Neural progenitor cell (in vitro differentiated cells): ENCODE measurements at regions not wholly inside any gene's neighbourhood (a gene's known extent, or its start where the extent isn't known, plus 50 kb on each side); places are given as distances from the start of the nearest gene placed in this dataset.

Experiments
- DNase-seq: peaks from one replicate; pipeline ENCODE4 v3.0.0-alpha.2; 2016; ENCODE audit warnings: low spot score
- H2AFZ ChIP-seq: fragments of 200-600 bp; sonication (generic); replicated peaks from 2 replicates; pipeline ENCODE4 v1.6.1; 2016; ENCODE audit warnings: antibody characterized with exemption
- H3F3A ChIP-seq: fragments of 200-600 bp; sonication (generic); 2 replicates; pipeline ENCODE4 v1.6.1; 2016; ENCODE audit warnings: antibody characterized with exemption, low read depth
- H3K27ac ChIP-seq: fragments of 200-600 bp; sonication (generic); 2 replicates; pipeline ENCODE4 v1.5.1; 2016; ENCODE audit warnings: mild to moderate bottlenecking
- H3K27me3 ChIP-seq: fragments of 200-600 bp; sonication (generic); 2 replicates; pipeline ENCODE4 v1.6.1; 2016; ENCODE audit warnings: mild to moderate bottlenecking, moderate library complexity
- H3K36me3 ChIP-seq: fragments of 200-600 bp; sonication (generic); 2 replicates; pipeline ENCODE4 v1.5.1; 2016
- H3K4me1 ChIP-seq: fragments of 200-600 bp; sonication (generic); 2 replicates; pipeline ENCODE4 v1.6.1; 2016; ENCODE audit warnings: mixed run types
- H3K4me2 ChIP-seq: fragments of 200-600 bp; sonication (generic); 2 replicates; pipeline ENCODE4 v1.6.1; 2016
- H3K4me3 ChIP-seq: fragments of 200-600 bp; sonication (generic); 2 replicates; pipeline ENCODE4 v1.5.1; 2016
- H3K79me2 ChIP-seq: fragments of 200-600 bp; sonication (generic); 2 replicates; pipeline ENCODE4 v1.6.1; 2016; ENCODE audit warnings: low read depth
- H3K9ac ChIP-seq: fragments of 200-600 bp; sonication (generic); 2 replicates; pipeline ENCODE4 v1.6.1; 2016
- H3K9me3 ChIP-seq: fragments of 200-600 bp; sonication (generic); 2 replicates; pipeline ENCODE4 v1.5.1; 2016; ENCODE audit warnings: low read depth
- H4K20me1 ChIP-seq: fragments of 200-600 bp; sonication (generic); 2 replicates; pipeline ENCODE4 v1.6.1; 2016; ENCODE audit warnings: low read depth
- H3K27ac Mint-ChIP-seq: 3 replicates; pipeline ENCODE4 v1.8.0; 2021; ENCODE audit warnings: mixed read lengths
- H3K27me3 Mint-ChIP-seq: 2 replicates; pipeline ENCODE4 v1.8.0; 2022; ENCODE audit warnings: low read depth, mild to moderate bottlenecking, inconsistent platforms, moderate library complexity, mixed read lengths; ENCODE audit not compliant: insufficient read depth
- H3K36me3 Mint-ChIP-seq: 3 replicates; pipeline ENCODE4 v1.8.0; 2021; ENCODE audit warnings: mixed read lengths
- H3K4me1 Mint-ChIP-seq: 3 replicates; pipeline ENCODE4 v1.8.0; 2021; ENCODE audit warnings: mixed read lengths
- H3K4me3 Mint-ChIP-seq: 3 replicates; pipeline ENCODE4 v1.8.0; 2021; ENCODE audit warnings: mild to moderate bottlenecking, moderate library complexity, mixed read lengths
- H3K9me3 Mint-ChIP-seq: 3 replicates; pipeline ENCODE4 v1.8.0; 2020; ENCODE audit warnings: mixed read lengths
- EZH2 ChIP-seq: fragments of 200-600 bp; sonication (generic); IDR thresholded peaks from 2 replicates; pipeline ENCODE4 v1.6.1; 2017; ENCODE audit warnings: antibody characterized with exemption, mild to moderate bottlenecking, moderate library complexity
- EZH2phosphoT487 ChIP-seq: fragments of 200-600 bp; sonication (generic); IDR thresholded peaks from 2 replicates; pipeline ENCODE4 v1.6.1; 2017; ENCODE audit warnings: antibody characterized with exemption
- TF ChIP-seq, protein P1 (sequence below): fragments of 200-600 bp; sonication (generic); IDR thresholded peaks from 2 replicates; pipeline ENCODE4 v1.5.1; 2017; ENCODE audit warnings: antibody characterized with exemption, mild to moderate bottlenecking

DNA sequence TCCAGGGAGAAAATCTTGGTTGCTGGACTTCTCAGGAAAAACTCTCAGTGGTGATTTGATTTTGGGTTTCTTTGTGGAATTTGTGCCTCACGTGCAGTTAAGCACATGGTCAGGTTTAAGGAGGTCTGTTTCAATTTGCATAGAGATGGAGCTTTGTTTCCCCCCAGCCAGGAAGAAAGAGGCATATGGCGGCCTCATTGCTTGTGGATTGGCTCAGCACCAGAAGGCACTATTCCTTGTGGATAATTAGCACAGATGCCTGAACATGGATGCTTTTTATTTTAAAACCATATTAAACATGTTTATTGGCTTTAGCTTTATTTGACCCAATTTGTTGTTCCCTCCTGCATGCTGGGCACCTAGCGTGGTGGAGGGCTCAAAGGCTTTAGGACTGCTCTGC, 125.1 kb upstream of the RGMA start:
- Mint-ChIP-seq H3K27me3 (no peaks in the 10 kb centered on the region), H3K36me3 (peaks cover 4% of the 10 kb centered on the region), H3K9me3 (peaks cover 9% of the 10 kb centered on the region), H3K4me3 (no peak overlapping the region), H3K4me1 (peaks cover 10% of the 10 kb centered on the region), H3K27ac (no peak overlapping the region)
- Histone ChIP-seq H3K36me3 (no peaks in the 10 kb centered on the region), H4K20me1 (no peaks in the 10 kb centered on the region), H3K27ac (no peak overlapping the region), H3K4me3 (no peak overlapping the region), H3K9ac (no peak overlapping the region), H2AFZ (no peak overlapping the region), H3K9me3 (no peaks in the 10 kb centered on the region), H3K27me3 (no peaks in the 10 kb centered on the region), H3K4me2 (no peak overlapping the region), H3K4me1 (peaks cover 15% of the 10 kb centered on the region), H3K79me2 (no peaks in the 10 kb centered on the region), H3F3A (no peaks in the 10 kb centered on the region)
- DNase-seq, result no peak
- TF ChIP-seq EZH2, result no peak
- TF ChIP-seq EZH2phosphoT487, result no peak
- TF ChIP-seq, protein P1, sequence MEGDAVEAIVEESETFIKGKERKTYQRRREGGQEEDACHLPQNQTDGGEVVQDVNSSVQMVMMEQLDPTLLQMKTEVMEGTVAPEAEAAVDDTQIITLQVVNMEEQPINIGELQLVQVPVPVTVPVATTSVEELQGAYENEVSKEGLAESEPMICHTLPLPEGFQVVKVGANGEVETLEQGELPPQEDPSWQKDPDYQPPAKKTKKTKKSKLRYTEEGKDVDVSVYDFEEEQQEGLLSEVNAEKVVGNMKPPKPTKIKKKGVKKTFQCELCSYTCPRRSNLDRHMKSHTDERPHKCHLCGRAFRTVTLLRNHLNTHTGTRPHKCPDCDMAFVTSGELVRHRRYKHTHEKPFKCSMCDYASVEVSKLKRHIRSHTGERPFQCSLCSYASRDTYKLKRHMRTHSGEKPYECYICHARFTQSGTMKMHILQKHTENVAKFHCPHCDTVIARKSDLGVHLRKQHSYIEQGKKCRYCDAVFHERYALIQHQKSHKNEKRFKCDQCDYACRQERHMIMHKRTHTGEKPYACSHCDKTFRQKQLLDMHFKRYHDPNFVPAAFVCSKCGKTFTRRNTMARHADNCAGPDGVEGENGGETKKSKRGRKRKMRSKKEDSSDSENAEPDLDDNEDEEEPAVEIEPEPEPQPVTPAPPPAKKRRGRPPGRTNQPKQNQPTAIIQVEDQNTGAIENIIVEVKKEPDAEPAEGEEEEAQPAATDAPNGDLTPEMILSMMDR, result no peak

DNA sequence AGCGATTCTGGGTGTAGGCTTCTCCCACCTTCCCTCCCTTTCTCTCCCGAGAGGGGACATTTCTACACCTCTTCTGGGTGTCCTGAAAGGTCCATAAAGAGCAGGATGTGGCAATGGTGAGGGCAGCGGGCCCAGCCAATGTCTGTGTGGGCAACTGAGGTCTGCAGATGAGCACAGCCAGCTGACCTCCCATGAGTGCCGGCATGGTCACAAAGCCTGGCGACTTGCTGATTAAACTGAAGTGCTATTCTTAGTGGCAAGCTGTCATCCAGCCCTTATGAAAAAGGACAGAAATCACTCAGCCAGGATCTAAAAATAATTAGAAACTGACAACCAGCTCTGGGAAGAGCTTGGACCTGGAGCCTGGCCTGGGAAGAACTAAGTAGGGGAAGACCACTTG, 124.3 kb upstream of the RGMA start:
- H4K20me1 ChIP-seq, result no peaks in the 10 kb centered on the region
- no peaks in the 10 kb centered on the region for H3K9me3 ChIP-seq
- Mint-ChIP-seq H3K9me3 (peaks cover 9% of the 10 kb centered on the region), H3K27me3 (no peaks in the 10 kb centered on the region), H3K27ac (no peak overlapping the region), H3K4me3 (no peak overlapping the region), H3K36me3 (peaks cover 3% of the 10 kb centered on the region), H3K4me1 (peaks cover 10% of the 10 kb centered on the region)
- no peak overlapping the region for H2AFZ ChIP-seq
- H3K4me1 ChIP-seq, result peaks cover 15% of the 10 kb centered on the region
- no peak overlapping the region for H3K4me2 ChIP-seq
- no peak overlapping the region for H3K4me3 ChIP-seq
- H3K36me3 ChIP-seq, result no peaks in the 10 kb centered on the region
- no peaks in the 10 kb centered on the region for H3K79me2 ChIP-seq
- no peak overlapping the region for H3K27ac ChIP-seq
- H3K9ac ChIP-seq, result no peak overlapping the region
- no peaks in the 10 kb centered on the region for H3K27me3 ChIP-seq
- H3F3A ChIP-seq, result no peaks in the 10 kb centered on the region
- DNase-seq, result no peak
- TF ChIP-seq, protein P1, result no peak
- TF ChIP-seq EZH2phosphoT487 (no peak), EZH2 (no peak)

- H3K4me1 Mint-ChIP-seq, result peaks cover 10% of the 10 kb centered on the region
- Histone ChIP-seq H4K20me1 (no peaks in the 10 kb centered on the region), H3K79me2 (no peaks in the 10 kb centered on the region), H3K4me1 (peaks cover 12% of the 10 kb centered on the region), H3F3A (no peaks in the 10 kb centered on the region), H3K27me3 (no peaks in the 10 kb centered on the region), H3K4me2 (no peak overlapping the region), H3K27ac (no peak overlapping the region), H3K36me3 (no peaks in the 10 kb centered on the region), H3K9me3 (no peaks in the 10 kb centered on the region), H3K4me3 (no peak overlapping the region), H3K9ac (no peak overlapping the region), H2AFZ (no peak overlapping the region)
- H3K27me3 Mint-ChIP-seq, result no peaks in the 10 kb centered on the region
- peak overlapping the region; percentile 83 for H3K27ac Mint-ChIP-seq
- H3K36me3 Mint-ChIP-seq, result peaks cover 3% of the 10 kb centered on the region
- no peak for DNase-seq
- no peak for TF ChIP-seq EZH2phosphoT487
- no peak for TF ChIP-seq EZH2
- TF ChIP-seq, protein P1, result no peak
- H3K9me3 Mint-ChIP-seq, result peaks cover 9% of the 10 kb centered on the region
- no peak overlapping the region for H3K4me3 Mint-ChIP-seq
Measured at GRCh38 chr15:93212578-93212977, 123.6 kb upstream of the RGMA start.
